Mucosa of descending colon (tissue), 3 donors: ENCODE measurements at regions not wholly inside any gene's neighbourhood (a gene's known extent, or its start where the extent isn't known, plus 50 kb on each side); places are given as distances from the start of the nearest gene placed in this dataset.

Source experiments
- ATAC-seq: fragments of 200-7000 bp; cut with Tn5 transposase; one replicate; pipeline ENCODE4 v1.9.1; 2020; ENCODE audit warnings: mild to moderate bottlenecking, moderate library complexity
- DNase-seq, 3 donors: peaks; one replicate each; pipeline ENCODE4 v3.0.0-alpha.2; 2020
- H3K36me3 ChIP-seq: fragments of 200-600 bp; one replicate; pipeline ENCODE4 v1.8.0; 2021; ENCODE audit warnings: low read depth, mild to moderate bottlenecking
- H3K4me1 ChIP-seq: fragments of 200-600 bp; one replicate; pipeline ENCODE4 v1.8.0; 2021; ENCODE audit warnings: low read depth, mild to moderate bottlenecking
- H3K4me3 ChIP-seq: fragments of 200-600 bp; one replicate; pipeline ENCODE4 v1.8.0; 2021; ENCODE audit warnings: mild to moderate bottlenecking
- H3K9me3 ChIP-seq: fragments of 200-600 bp; one replicate; pipeline ENCODE4 v1.8.0; 2021; ENCODE audit warnings: mild to moderate bottlenecking
- CTCF ChIP-seq: fragments of 200-600 bp; IDR thresholded peaks from one replicate; pipeline ENCODE4 v1.8.0; 2022; ENCODE audit warnings: antibody characterized with exemption, mild to moderate bottlenecking
- intact Hi-C, 2 donors: fragments of 100-400 bp; cut with DNase I in 1 of 2; cut with micrococcal nuclease in 1 of 2; formaldehyde crosslinking; loops; one replicate each; pipeline versions ENCODE4 v1.11.0 to v1.11.1; 2022; cut with DNase I, micrococcal nuclease
- donor health status: DM: no; HTN: no; CAD: no; lungs with moderate emphysema.
- donor health status: DM: no; HTN: no; CAD: no.
- donor health status: DM: no; HTN: yes; CAD: no.

- intact Hi-C loops: no loop called here
- Histone ChIP-seq H3K9me3 (no peaks in the 10 kb centered on the region), H3K4me3 (no peak overlapping the region), H3K36me3 (no peaks in the 10 kb centered on the region), H3K4me1 (no peaks in the 10 kb centered on the region)
- ATAC-seq (no peak), DNase-seq (no peak)
- no peak for TF ChIP-seq CTCF
Measured at GRCh38 chr21:35905963-35906345, 154.4 kb downstream of the SETD4 start.

- DNase-seq (no peak), ATAC-seq (peak; percentile 29)
- TF ChIP-seq CTCF: no peak
- Histone ChIP-seq H3K4me3 (no peak overlapping the region), H3K9me3 (no peaks in the 10 kb centered on the region), H3K36me3 (no peaks in the 10 kb centered on the region), H3K4me1 (no peaks in the 10 kb centered on the region)
- intact Hi-C loops: no loop called here
Measured at GRCh38 chr21:35905096-35905962, 155.0 kb downstream of the SETD4 start.

- Histone ChIP-seq H3K9me3 (no peaks in the 10 kb centered on the region), H3K4me3 (no peak overlapping the region), H3K4me1 (no peaks in the 10 kb centered on the region), H3K36me3 (no peaks in the 10 kb centered on the region)
- ATAC-seq: no peak
- intact Hi-C loops: no loop called here
- DNase-seq: no peak
- TF ChIP-seq CTCF: no peak
Measured at GRCh38 chr21:35900539-35900938, 159.8 kb downstream of the SETD4 start.

GRCh38 chr21:35896060-35896459 is 164.3 kb downstream of the SETD4 start:
- DNase-seq (no peak), ATAC-seq (no peak)
- intact Hi-C loops: no loop called here
- Histone ChIP-seq H3K4me1 (no peaks in the 10 kb centered on the region), H3K4me3 (no peak overlapping the region), H3K36me3 (no peaks in the 10 kb centered on the region), H3K9me3 (no peaks in the 10 kb centered on the region)
- TF ChIP-seq CTCF: no peak

GRCh38 chr21:35895598-35895997 is 164.7 kb downstream of the SETD4 start:
- no peak for TF ChIP-seq CTCF
- no peaks in the 10 kb centered on the region for H3K4me1 ChIP-seq
- no peak overlapping the region for H3K4me3 ChIP-seq
- no peak for DNase-seq
- H3K36me3 ChIP-seq: no peaks in the 10 kb centered on the region
- no peak for ATAC-seq
- H3K9me3 ChIP-seq: no peaks in the 10 kb centered on the region
- intact Hi-C loops: no loop called here
